ENCODE measurements at regions not wholly inside any gene's neighbourhood (a gene's known extent, or its start where the extent isn't known, plus 50 kb on each side); places are given as distances from the start of the nearest gene placed in this dataset.

DNA sequence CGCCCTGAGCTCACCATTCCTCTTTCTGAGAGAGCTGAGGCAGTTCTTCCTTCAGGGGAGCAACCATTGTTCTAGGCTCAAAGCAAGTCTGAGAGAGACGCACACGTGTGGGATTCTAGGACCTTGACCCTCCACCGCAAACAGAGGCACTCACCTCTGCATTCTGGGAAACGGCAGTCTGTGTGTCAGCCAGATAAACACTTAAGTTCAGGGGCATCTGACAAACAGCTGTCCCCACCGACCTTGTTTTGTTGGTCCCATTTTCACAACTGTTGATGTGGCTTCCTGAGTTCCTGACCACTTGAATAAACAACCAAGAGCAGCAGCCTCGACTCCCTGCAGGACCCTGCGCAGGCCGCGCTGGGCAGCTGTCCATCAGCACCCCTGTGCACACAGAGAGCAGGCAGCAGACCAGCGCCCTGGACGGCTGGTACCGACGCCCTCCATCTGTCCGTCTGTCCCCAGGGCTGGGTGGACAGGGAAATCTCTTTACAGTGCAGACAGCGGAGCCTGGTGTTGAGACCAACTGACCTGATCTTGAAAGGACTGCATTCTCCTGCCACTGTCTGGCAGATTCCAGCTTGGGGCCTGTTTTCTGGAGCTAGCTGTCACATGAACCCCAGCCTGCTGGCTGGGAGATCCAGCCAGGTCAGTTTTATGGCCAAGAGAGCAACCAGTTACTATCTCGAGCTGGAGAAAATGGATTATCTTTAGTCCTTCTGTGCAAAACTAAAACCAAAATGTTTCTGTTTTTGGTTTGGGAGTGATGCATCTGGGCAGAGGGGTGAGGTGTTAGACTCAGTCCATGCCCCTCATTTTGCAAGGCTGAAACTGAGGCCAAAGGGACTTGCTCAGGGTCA is 64.2 kb downstream of the FAM43A start (continued):
- TF ChIP-seq, protein P1, sequence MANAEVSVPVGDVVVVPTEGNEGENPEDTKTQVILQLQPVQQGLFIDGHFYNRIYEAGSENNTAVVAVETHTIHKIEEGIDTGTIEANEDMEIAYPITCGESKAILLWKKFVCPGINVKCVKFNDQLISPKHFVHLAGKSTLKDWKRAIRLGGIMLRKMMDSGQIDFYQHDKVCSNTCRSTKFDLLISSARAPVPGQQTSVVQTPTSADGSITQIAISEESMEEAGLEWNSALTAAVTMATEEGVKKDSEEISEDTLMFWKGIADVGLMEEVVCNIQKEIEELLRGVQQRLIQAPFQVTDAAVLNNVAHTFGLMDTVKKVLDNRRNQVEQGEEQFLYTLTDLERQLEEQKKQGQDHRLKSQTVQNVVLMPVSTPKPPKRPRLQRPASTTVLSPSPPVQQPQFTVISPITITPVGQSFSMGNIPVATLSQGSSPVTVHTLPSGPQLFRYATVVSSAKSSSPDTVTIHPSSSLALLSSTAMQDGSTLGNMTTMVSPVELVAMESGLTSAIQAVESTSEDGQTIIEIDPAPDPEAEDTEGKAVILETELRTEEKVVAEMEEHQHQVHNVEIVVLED (CRISPR knock-in tag; IDR thresholded peaks at IDR 0.05; ENCODE audit: borderline replicate concordance): peak; percentile 57; the same call in 1 of the 2 replicates
- no peak; the same call in 1 of the 2 replicates for TF ChIP-seq CBX5 (CRISPR knock-in tag; IDR thresholded peaks at IDR 0.05; ENCODE audit: borderline replicate concordance)
- TF ChIP-seq FOXO1 (CRISPR knock-in tag; IDR thresholded peaks at IDR 0.05): peak; percentile 98
- TF ChIP-seq, protein P2, sequence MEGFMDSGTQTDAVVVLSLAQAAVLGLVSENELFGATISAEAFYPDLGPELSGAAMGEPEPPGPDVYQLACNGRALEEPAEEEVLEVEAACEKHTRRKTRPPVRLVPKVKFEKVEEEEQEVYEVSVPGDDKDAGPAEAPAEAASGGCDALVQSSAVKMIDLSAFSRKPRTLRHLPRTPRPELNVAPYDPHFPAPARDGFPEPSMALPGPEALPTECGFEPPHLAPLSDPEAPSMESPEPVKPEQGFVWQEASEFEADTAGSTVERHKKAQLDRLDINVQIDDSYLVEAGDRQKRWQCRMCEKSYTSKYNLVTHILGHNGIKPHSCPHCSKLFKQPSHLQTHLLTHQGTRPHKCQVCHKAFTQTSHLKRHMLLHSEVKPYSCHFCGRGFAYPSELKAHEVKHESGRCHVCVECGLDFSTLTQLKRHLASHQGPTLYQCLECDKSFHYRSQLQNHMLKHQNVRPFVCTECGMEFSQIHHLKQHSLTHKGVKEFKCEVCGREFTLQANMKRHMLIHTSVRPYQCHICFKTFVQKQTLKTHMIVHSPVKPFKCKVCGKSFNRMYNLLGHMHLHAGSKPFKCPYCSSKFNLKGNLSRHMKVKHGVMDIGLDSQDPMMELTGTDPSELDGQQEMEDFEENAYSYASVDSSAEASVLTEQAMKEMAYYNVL (CRISPR knock-in tag; IDR thresholded peaks at IDR 0.05; ENCODE audit: borderline replicate concordance): no peak
- no peak for TF ChIP-seq IKZF4 (CRISPR knock-in tag; IDR thresholded peaks at IDR 0.05; ENCODE audit: borderline replicate concordance, low read depth, not compliant biosample characterization)
- peak; percentile 64 for TF ChIP-seq HNRNPLL (IDR thresholded peaks at IDR 0.05; ENCODE audit: low read depth, low read length, poor library complexity, severe bottlenecking)
- TF ChIP-seq AHR (CRISPR knock-in tag; IDR thresholded peaks at IDR 0.05): peak; percentile 85; the same call in 1 of the 2 replicates
- peak; percentile 52; the same call in 1 of the 2 replicates for TF ChIP-seq SIX4 (CRISPR knock-in tag; IDR thresholded peaks at IDR 0.05)
- no peak for TF ChIP-seq HNRNPK (IDR thresholded peaks at IDR 0.05; ENCODE audit: low read depth, low read length, poor library complexity, severe bottlenecking)
- TF ChIP-seq SP140L (CRISPR knock-in tag; IDR thresholded peaks at IDR 0.05; ENCODE audit: borderline replicate concordance): no peak
- TF ChIP-seq CHD4 (IDR thresholded peaks at IDR 0.05; ENCODE audit: borderline replicate concordance, low read length): no peak
- TF ChIP-seq TOE1 (CRISPR knock-in tag; IDR thresholded peaks at IDR 0.05): no peak
- no peak for TF ChIP-seq KLF13 (CRISPR knock-in tag; IDR thresholded peaks at IDR 0.05)
- TF ChIP-seq FOXJ3 (CRISPR knock-in tag; IDR thresholded peaks at IDR 0.05; ENCODE audit: borderline replicate concordance): peak; percentile 82; the same call in 1 of the 2 replicates
- TF ChIP-seq, protein P3, sequence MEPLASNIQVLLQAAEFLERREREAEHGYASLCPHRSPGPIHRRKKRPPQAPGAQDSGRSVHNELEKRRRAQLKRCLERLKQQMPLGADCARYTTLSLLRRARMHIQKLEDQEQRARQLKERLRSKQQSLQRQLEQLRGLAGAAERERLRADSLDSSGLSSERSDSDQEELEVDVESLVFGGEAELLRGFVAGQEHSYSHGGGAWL (CRISPR knock-in tag; IDR thresholded peaks at IDR 0.05): 0 out of 2 replicates have a peak, but pooled peaks have one; percentile 44
- TF ChIP-seq ZNF550 (CRISPR knock-in tag; IDR thresholded peaks at IDR 0.05; ENCODE audit: borderline replicate concordance): 0 out of 2 replicates have a peak, but pooled peaks have one; percentile 46
- no peak for TF ChIP-seq ZKSCAN5 (CRISPR knock-in tag; IDR thresholded peaks at IDR 0.05)
- TF ChIP-seq, protein P4, sequence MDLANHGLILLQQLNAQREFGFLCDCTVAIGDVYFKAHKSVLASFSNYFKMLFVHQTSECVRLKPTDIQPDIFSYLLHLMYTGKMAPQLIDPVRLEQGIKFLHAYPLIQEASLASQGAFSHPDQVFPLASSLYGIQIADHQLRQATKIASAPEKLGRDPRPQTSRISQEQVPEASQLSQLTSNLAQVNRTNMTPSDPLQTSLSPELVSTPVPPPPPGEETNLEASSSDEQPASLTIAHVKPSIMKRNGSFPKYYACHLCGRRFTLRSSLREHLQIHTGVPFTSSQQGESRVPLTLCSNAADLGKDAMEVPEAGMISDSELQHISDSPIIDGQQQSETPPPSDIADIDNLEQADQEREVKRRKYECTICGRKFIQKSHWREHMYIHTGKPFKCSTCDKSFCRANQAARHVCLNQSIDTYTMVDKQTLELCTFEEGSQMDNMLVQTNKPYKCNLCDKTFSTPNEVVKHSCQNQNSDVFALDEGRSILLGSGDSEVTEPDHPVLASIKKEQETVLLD (CRISPR knock-in tag; IDR thresholded peaks at IDR 0.05; ENCODE audit: low read depth): no peak
- TF ChIP-seq, protein P5, sequence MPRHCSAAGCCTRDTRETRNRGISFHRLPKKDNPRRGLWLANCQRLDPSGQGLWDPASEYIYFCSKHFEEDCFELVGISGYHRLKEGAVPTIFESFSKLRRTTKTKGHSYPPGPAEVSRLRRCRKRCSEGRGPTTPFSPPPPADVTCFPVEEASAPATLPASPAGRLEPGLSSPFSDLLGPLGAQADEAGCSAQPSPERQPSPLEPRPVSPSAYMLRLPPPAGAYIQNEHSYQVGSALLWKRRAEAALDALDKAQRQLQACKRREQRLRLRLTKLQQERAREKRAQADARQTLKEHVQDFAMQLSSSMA (CRISPR knock-in tag; IDR thresholded peaks at IDR 0.05): no peak
- TF ChIP-seq ZBTB21 (CRISPR knock-in tag; IDR thresholded peaks at IDR 0.05): no peak
- TF ChIP-seq GFI1 (CRISPR knock-in tag; IDR thresholded peaks at IDR 0.05; ENCODE audit: borderline replicate concordance): no peak; the same call in 1 of the 2 replicates
- peak; percentile 62; the same call in 1 of the 2 replicates for TF ChIP-seq FOXK2 (IDR thresholded peaks at IDR 0.05)
- no peak for TF ChIP-seq ZNF446 (CRISPR knock-in tag; IDR thresholded peaks at IDR 0.05)
